GM21423 (cell line): ENCODE measurements at regions not wholly inside any gene's neighbourhood (a gene's known extent, or its start where the extent isn't known, plus 50 kb on each side); places are given as distances from the start of the nearest gene placed in this dataset.

Experiments
- ATAC-seq: cut with Tn5 transposase; IDR thresholded peaks from one replicate; pipeline ENCODE4 v1.9.1; 2021; ENCODE audit warnings: mild to moderate bottlenecking, moderate library complexity; ENCODE audit not compliant: unreplicated experiment

DNA sequence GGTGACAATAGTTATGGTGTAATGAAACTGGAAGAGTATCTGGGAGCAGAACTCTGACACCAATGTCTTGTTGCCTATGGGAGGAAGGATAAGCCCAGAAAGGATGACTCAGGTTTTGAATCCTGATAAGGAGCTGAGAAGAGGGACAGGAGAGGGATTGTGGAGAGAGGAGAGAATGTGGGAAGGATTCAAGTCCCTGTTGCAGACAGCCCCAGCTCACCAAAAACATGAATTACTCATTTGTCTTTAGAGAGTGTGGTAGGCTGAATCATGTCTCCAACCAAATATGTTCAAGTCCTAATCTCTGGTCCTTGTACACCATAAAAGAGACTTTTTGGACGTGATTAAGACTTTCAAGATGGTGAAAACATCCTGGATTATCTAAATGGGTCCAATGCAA lies 206.9 kb upstream of the PHYHIPL start:
- ATAC-seq = no peak

DNA sequence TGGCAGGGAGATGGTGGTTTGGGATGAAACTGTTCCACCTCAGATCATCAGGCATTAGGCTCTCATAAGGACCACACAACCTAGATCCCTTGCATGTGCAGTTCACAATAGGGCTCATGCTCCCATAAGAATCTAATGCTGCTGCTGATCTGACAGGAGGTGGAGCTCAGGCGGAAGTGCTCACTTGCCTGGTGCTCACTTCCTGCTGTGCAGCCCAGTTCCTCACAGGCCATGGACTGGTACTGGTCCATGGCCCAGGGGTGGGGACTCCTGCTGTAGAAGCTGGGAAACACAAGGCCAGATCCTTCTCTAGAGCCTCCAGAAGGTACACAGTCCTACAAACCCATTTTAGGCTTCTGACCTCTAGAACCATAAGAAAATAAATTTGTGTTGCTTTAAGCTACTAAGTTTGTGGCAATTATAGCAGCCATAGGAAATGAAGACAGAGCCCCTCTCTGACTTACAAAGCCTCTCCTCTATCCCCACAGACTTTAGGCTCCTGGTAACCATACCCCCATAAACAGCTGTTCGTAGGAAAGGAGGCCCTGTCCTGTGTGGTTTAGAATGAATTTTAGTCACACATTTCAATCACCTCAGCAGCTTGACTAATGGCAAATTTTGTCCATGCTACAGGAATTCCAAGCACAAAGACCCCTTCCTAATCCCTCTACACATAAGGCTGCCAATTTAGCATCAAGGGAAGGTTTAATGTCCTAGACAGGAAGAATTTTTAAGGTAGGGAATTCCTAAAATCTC lies 206.1 kb upstream of the PHYHIPL start:
- ATAC-seq = no peak

DNA sequence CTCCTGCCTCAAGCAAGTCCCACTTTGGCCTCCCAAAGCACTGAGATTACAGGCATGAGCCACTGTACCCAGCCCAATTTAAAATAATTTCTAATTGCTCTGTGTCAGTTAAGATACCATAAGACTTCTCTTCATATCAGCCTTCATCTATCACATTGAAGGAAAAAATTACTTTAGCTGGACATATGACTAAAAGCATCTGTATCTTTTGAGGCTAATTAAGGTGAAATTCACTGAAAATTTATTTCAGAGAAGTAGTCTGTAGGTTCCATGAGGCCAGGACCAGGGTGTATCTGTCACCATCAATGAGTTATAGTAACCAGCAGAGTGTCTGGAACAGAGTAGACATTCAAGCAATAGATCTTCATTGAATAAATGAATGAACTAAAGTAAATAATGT lies 205.2 kb upstream of the PHYHIPL start:
- no peak for ATAC-seq

DNA sequence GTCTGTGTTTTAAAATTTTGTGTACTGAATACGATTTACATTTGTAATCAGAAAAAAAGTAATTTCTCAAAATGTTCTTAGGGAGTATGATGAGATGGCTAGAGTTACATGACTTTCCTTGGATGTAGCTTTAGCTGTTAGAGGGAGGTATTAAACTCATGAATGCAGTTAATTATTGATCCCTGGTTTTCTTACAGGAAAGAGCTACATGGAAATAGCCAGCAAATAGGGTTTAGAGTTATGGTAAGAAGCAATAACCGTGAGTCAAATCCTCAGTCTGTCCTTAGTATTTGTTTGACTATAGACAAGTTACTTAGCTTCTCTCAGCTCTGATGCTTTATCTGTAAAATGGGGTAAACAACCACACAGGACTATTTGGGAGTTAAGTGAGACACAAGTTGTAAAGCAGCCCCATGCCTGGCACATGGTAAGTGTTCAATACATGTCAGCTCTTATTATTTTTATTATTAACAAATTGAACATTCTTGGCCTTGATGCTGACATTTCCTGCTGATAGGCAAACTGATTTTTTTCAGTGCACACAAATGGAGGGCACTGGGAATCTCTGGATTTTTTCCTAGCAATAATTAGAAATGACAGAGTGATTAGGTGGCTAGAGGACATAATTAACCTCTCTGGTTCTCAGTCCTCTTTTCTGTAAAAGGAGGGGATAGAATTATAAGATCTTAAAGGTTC lies 204.5 kb upstream of the PHYHIPL start:
- no peak for ATAC-seq

DNA sequence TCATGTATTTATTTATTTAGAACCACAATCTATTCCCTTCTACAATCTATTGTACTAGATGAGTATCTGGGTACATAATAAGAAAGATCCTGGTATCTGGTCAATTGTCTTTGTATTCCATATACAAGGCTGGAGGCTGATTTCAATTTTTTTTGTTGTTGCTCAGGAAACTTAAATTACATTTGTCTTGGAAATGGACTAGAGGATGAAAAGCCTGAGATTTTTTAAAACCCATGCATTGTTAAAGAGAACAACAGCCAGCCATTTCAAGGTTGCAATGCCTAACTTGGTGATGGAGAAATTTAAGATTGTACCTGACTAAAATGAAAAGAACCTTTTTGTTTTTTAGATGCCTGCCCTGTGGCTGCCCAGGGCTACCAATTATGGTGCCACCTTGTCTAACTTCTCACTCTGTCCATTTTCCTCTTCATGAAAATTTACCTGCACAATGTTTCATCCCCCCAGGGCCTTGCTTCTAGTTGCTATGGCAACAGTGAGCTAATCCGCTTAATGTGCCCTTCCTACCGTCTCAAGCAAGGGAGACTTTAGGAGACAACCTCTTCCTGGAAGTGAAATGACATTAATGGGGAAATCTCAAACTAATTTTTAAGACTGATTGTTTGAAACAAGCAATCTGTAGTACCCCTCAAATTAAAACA lies 203.7 kb upstream of the PHYHIPL start:
- ATAC-seq = no peak

GRCh38 chr10:58973235-58973595 lies 203.2 kb upstream of the PHYHIPL start:
- ATAC-seq = no peak

DNA sequence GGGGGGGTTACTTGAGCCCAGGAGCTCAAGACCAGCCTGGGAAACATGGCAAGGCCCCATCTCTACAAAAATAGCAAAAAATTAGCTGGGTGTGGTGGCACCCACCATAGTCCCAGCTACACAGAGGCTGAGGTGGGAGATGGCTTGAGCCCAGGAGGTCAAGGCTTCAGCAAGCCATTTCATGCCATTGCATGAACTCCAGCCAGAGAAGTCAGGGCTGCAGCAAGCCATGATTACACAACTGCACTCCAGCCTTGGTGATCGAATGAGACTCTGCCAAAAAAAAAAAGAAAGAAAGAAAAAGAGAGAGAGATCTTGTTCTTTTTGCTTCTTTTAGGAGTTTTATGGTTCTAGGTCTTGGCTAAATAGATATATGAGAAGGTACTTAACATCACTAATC lies 200.2 kb upstream of the PHYHIPL start:
- no peak for ATAC-seq

GRCh38 chr10:58979711-58980110 lies 196.7 kb upstream of the PHYHIPL start:
- ATAC-seq = no peak

- ATAC-seq = no peak
These were observed 195.5 kb upstream of the PHYHIPL start for GRCh38 chr10:58980826-58981415.

DNA sequence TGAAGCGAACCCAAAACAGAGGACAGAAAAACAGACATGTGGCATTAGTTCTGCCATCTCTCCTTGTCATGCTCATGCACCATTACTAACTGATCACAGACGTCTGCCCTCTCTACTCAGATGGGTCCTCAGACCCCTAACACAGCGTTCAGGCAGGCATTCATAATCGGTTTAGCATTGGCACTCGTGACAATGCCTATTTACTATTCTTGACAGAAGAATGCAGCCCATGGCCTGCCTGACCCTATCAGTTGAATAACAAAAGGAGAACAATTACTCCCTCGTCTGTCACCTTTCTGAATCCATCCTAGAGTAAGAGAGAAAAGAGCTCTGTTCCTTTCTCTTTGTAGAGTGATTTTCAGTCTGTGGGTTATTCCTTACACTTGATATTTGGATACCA lies 194.6 kb upstream of the PHYHIPL start:
- ATAC-seq = no peak

DNA sequence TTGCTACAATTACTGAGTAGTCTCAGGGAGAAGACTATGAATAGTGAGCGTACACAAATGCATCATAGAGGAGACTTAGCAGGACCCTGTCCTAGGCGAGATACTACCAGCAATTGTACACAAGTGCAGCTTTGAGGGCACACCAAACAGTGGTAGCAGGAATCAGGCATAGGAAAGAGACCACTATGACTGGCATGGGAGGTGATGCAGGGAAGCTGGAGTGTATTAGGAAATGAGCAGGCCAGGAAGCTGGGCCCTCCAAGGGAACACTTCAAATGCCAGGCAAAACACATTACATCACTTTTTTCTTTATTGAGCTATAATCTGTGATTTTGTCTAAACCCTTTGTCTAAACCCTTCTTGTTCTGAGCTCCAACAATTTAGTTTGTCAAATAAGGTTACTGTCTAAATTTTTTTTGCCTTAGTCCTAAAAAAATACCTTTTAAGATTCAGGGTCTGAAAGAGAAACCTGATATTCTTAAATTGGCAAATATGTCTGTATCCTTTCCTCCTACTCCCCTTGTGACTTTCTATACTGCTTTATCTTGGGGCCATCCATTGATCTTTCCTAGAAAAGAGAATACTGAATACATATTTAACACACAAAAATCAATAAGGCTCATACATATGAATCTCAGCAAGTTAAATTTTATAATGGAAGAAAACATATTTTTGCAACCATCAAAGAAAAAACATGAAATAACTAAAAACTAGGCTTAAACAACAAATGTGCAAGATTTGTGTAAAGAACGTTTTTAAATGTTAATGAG lies 193.8 kb upstream of the PHYHIPL start:
- ATAC-seq = no peak

- ATAC-seq = no peak
These were observed 191.2 kb upstream of the PHYHIPL start for GRCh38 chr10:58985216-58985615.

DNA sequence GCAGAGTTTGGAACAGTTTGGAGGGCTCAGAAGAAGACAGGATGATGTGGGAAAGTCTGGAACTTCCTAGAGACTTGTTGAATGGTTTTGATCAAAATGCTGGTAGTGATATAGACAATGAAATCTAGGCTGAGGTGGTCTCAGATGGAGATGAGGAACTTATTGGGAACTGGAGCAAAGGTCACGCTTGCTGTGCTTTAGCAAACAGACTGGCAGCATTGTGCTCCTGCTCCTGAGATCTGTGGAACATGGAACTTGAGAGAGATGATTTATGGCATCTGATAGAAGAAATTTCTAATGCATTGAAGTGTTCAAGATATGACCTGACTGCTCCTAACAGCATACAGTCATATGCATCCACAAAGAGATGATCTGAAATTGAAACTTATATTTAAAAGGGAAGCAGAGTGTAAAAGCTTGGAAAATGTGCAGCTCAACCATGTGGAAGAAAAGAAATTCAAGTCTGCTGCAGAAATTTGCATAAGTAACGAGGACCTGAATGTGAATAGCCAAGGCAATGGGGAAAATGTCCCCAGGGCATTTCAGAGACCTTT lies 186.9 kb upstream of the PHYHIPL start:
- ATAC-seq = no peak

GRCh38 chr10:58990693-58991092 lies 185.8 kb upstream of the PHYHIPL start:
- no peak for ATAC-seq

- no peak for ATAC-seq
These were observed 184.6 kb upstream of the PHYHIPL start for GRCh38 chr10:58991856-58992255.

- ATAC-seq = no peak
These were observed 183.5 kb upstream of the PHYHIPL start for GRCh38 chr10:58992830-58993460.

GRCh38 chr10:58993480-58994221 lies 182.8 kb upstream of the PHYHIPL start:
- no peak for ATAC-seq

GRCh38 chr10:58994226-58995057 lies 182.0 kb upstream of the PHYHIPL start:
- no peak for ATAC-seq
